Upper lobe of left lung (tissue), 6 donors: ENCODE measurements at regions not wholly inside any gene's neighbourhood (a gene's known extent, or its start where the extent isn't known, plus 50 kb on each side); places are given as distances from the start of the nearest gene placed in this dataset.

ENCODE experiments used
- ATAC-seq, 2 donors: fragments of 200-7000 bp; cut with Tn5 transposase; one replicate each; pipeline ENCODE4 v1.9.1; 2022; ENCODE audit warnings: mild to moderate bottlenecking in 2 of 2, moderate library complexity in 2 of 2; ENCODE audit not compliant: low FRiP score in 2 of 2
- DNase-seq, 2 donors: peaks; one replicate each; pipeline ENCODE4 v3.0.0-alpha.2; 2019 to 2020
- H3K27ac ChIP-seq, 4 donors: fragments of 200-600 bp; sonication (generic); one replicate each; pipeline ENCODE4 v1.5.1; 2016 to 2019
- H3K27me3 ChIP-seq, 4 donors: fragments of 200-600 bp; sonication (generic); one replicate each; pipeline ENCODE4 v1.5.1; 2017 to 2019
- H3K36me3 ChIP-seq, 4 donors: fragments of 200-600 bp; sonication (generic); one replicate each; pipeline ENCODE4 v1.5.1; 2016 to 2019
- H3K4me1 ChIP-seq, 4 donors: fragments of 200-600 bp; sonication (generic); one replicate each; pipeline ENCODE4 v1.5.1; 2018 to 2019
- H3K4me3 ChIP-seq, 4 donors: fragments of 200-600 bp; sonication (generic); one replicate each; pipeline ENCODE4 v1.5.1; 2017 to 2019; ENCODE audit warnings: mild to moderate bottlenecking in 2 of 4, moderate library complexity in 1 of 4
- H3K9me3 ChIP-seq, 4 donors: fragments of 200-600 bp; sonication (generic); one replicate each; pipeline ENCODE4 v1.5.1; 2018 to 2019
- CTCF ChIP-seq, 6 experiments: fragments of 450-650 bp in 4 of 6; fragments of 200-600 bp in 2 of 6; sonication (generic) in 2 of 6; IDR thresholded peaks; one replicate each; pipeline ENCODE4 v1.5.1; 2016 to 2019; ENCODE audit warnings: antibody characterized with exemption in 6 of 6
- EP300 ChIP-seq, 4 donors: sonication (generic); formaldehyde crosslinking; IDR thresholded peaks; one replicate each; pipeline ENCODE4 v1.5.1; 2017; ENCODE audit warnings: antibody characterized with exemption in 4 of 4, control low read depth in 2 of 4
- POLR2A ChIP-seq, 4 donors: fragments of 450-650 bp; IDR thresholded peaks; one replicate each; pipeline ENCODE4 v1.5.1; 2016 to 2017; ENCODE audit warnings: antibody characterized with exemption in 4 of 4, mild to moderate bottlenecking in 2 of 4
- POLR2AphosphoS5 ChIP-seq, 2 donors: sonication (generic); formaldehyde crosslinking; IDR thresholded peaks; one replicate each; pipeline ENCODE4 v1.5.1; 2017; ENCODE audit warnings: antibody characterized with exemption in 2 of 2
- WGBS, 2 donors: methylation state at CpG; one replicate each; pipeline ENCODE4 v1.1.5; 2017 to 2018; 5-methylcytosine and 5-hydroxymethylcytosine counted together
- donor health status: DM: no; HTN: no; CAD: no; lungs with moderate emphysema.
- donor health status: DM: no; HTN: yes; CAD: no; lungs with severe emphysema.

DNA sequence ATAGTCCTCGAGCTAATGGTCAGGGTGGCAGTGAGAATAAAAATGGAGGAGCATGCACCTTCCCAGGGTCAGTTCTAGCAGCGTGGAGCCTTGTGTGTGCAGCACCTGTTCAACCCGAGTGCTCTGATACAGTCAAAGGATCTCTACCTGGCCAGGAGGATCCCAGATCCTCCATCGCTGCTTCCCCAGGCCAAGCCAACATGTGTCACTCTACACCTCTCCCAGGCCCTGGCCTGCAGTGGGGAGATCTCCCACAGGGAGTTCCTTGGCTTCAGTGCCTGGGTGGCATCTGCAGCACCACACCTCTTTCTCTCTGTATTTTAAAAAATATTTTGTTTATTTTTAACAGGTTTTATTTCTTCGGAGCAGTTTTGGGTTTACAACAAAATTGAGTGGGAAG lies 414.8 kb upstream of the C2CD4B start:
- ATAC-seq, result peak; percentile 17 to 59
- Histone ChIP-seq H3K9me3 (no peaks in the 10 kb centered on the region), H3K36me3 (no peaks in the 10 kb centered on the region), H3K27ac (no peak overlapping the region), H3K4me3 (no peak overlapping the region), H3K27me3 (no peaks in the 10 kb centered on the region), H3K4me1 (no peaks in the 10 kb centered on the region)
- no peak for DNase-seq
- TF ChIP-seq CTCF (IDR thresholded peaks at IDR 0.05) (no peak), POLR2AphosphoS5 (IDR thresholded peaks at IDR 0.05) (no peak), POLR2A (IDR thresholded peaks at IDR 0.05) (no peak), EP300 (IDR thresholded peaks at IDR 0.05) (no peak)
- 89 to 96% methylated on average over 5 of the region's 5 CpGs for WGBS, 2 donors

- Histone ChIP-seq H3K4me3 (no peak overlapping the region), H3K9me3 (no peaks in the 10 kb centered on the region), H3K27ac (no peak overlapping the region), H3K36me3 (no peaks in the 10 kb centered on the region), H3K4me1 (no peaks in the 10 kb centered on the region), H3K27me3 (no peaks in the 10 kb centered on the region)
- WGBS, 2 donors, result 86 to 87% methylated on average over 2 of the region's 2 CpGs
- no peak for DNase-seq
- TF ChIP-seq CTCF (IDR thresholded peaks at IDR 0.05), result no peak
- TF ChIP-seq POLR2AphosphoS5 (IDR thresholded peaks at IDR 0.05), result no peak
- no peak for TF ChIP-seq EP300 (IDR thresholded peaks at IDR 0.05)
- TF ChIP-seq POLR2A (IDR thresholded peaks at IDR 0.05), result no peak
- ATAC-seq, result no peak
These were observed 417.5 kb upstream of the C2CD4B start for GRCh38 chr15:62582580-62582979.

- ATAC-seq, result no peak
- DNase-seq, result no peak
- Histone ChIP-seq H3K27ac (no peak overlapping the region), H3K36me3 (no peaks in the 10 kb centered on the region), H3K9me3 (no peaks in the 10 kb centered on the region), H3K4me1 (no peaks in the 10 kb centered on the region), H3K27me3 (no peaks in the 10 kb centered on the region), H3K4me3 (no peak overlapping the region)
- TF ChIP-seq EP300 (IDR thresholded peaks at IDR 0.05) (no peak), CTCF (IDR thresholded peaks at IDR 0.05) (no peak), POLR2AphosphoS5 (IDR thresholded peaks at IDR 0.05) (no peak), POLR2A (IDR thresholded peaks at IDR 0.05) (no peak)
- 74 to 83% methylated on average over 7 of the region's 7 CpGs for WGBS, 2 donors
These were observed 419.5 kb upstream of the C2CD4B start for GRCh38 chr15:62584301-62585235.

- Histone ChIP-seq H3K9me3 (no peaks in the 10 kb centered on the region), H3K4me1 (peaks cover 0 to 4% (median 0%) of the 10 kb centered on the region in 4 donors), H3K27me3 (no peaks in the 10 kb centered on the region), H3K27ac (no peak overlapping the region), H3K36me3 (no peaks in the 10 kb centered on the region), H3K4me3 (no peak overlapping the region)
- TF ChIP-seq CTCF (IDR thresholded peaks at IDR 0.05) (no peak), POLR2AphosphoS5 (IDR thresholded peaks at IDR 0.05) (no peak), POLR2A (IDR thresholded peaks at IDR 0.05) (no peak), EP300 (IDR thresholded peaks at IDR 0.05) (no peak)
- 82 to 87% methylated on average over 5 of the region's 5 CpGs for WGBS, 2 donors
- DNase-seq (no peak), ATAC-seq (no peak)
These were observed 424.0 kb upstream of the C2CD4B start for GRCh38 chr15:62588938-62589670.
